Nephron (organoid): ENCODE measurements at regions not wholly inside any gene's neighbourhood (a gene's known extent, or its start where the extent isn't known, plus 50 kb on each side); places are given as distances from the start of the nearest gene placed in this dataset.
A peak's percentile ranks its signal among the peaks of the same experiment; 100 is the strongest.

ENCODE experiments used
- H3K27ac Mint-ChIP-seq, 3 experiments: 2 replicates each; pipeline ENCODE4 v1.8.0; 2020; ENCODE audit warnings: mixed read lengths in 3 of 3, mild to moderate bottlenecking in 2 of 3, moderate library complexity in 1 of 3
- H3K27me3 Mint-ChIP-seq: 2 replicates; pipeline ENCODE4 v1.8.0; 2021; ENCODE audit warnings: low read depth, mild to moderate bottlenecking, moderate library complexity, mixed read lengths
- H3K36me3 Mint-ChIP-seq: 2 replicates; pipeline ENCODE4 v1.8.0; 2020; ENCODE audit warnings: low read depth, mixed read lengths
- H3K4me1 Mint-ChIP-seq: 2 replicates; pipeline ENCODE4 v1.8.0; 2020; ENCODE audit warnings: mixed read lengths
- H3K4me3 Mint-ChIP-seq, 3 experiments: 2 replicates each; pipeline ENCODE4 v1.8.0; 2020; ENCODE audit warnings: mild to moderate bottlenecking in 3 of 3, mixed read lengths in 3 of 3, moderate library complexity in 2 of 3
- H3K9me3 Mint-ChIP-seq: 2 replicates; pipeline ENCODE4 v1.8.0; 2020; ENCODE audit warnings: mixed read lengths
- TF ChIP-seq, protein P1 (sequence below), 3 experiments: fragments of 200-600 bp; sonication (generic); IDR thresholded peaks; one replicate each; pipeline ENCODE4 v1.5.0; 2021; ENCODE audit warnings: antibody characterized with exemption in 3 of 3; ENCODE audit not compliant: unreplicated experiment in 3 of 3

DNA sequence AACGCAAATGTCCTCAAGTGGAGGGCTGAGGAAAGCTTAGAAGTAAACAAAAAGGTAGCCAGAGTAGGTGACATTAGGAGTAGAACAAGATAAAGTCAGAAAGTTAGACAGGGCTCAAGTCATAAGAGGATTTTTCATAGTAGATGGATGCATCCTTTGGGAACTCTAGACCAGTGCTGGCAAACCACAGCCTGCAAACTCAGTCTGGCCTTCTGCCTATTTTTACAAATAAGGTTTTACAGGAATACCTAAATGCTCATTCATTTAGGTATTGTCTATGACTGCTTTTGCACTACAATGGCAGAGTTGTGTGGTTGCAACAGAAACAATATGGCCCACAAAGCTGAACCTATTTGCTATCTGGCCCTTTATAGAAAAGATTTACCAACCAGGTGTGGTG lies 116.0 kb upstream of the HMHB1 start:
- Mint-ChIP-seq H3K9me3 (peaks cover 2% of the 10 kb centered on the region), H3K4me1 (peaks cover 41% of the 10 kb centered on the region), H3K36me3 (no peaks in the 10 kb centered on the region), H3K27ac (peak overlapping the region in 1 of 3 experiments; percentile 11), H3K4me3 (no peak overlapping the region), H3K27me3 (no peaks in the 10 kb centered on the region)
- TF ChIP-seq, protein P1, sequence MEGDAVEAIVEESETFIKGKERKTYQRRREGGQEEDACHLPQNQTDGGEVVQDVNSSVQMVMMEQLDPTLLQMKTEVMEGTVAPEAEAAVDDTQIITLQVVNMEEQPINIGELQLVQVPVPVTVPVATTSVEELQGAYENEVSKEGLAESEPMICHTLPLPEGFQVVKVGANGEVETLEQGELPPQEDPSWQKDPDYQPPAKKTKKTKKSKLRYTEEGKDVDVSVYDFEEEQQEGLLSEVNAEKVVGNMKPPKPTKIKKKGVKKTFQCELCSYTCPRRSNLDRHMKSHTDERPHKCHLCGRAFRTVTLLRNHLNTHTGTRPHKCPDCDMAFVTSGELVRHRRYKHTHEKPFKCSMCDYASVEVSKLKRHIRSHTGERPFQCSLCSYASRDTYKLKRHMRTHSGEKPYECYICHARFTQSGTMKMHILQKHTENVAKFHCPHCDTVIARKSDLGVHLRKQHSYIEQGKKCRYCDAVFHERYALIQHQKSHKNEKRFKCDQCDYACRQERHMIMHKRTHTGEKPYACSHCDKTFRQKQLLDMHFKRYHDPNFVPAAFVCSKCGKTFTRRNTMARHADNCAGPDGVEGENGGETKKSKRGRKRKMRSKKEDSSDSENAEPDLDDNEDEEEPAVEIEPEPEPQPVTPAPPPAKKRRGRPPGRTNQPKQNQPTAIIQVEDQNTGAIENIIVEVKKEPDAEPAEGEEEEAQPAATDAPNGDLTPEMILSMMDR (IDR thresholded peaks at IDR 0.05; ENCODE audit: unreplicated experiment in 3 of 3): no peak

DNA sequence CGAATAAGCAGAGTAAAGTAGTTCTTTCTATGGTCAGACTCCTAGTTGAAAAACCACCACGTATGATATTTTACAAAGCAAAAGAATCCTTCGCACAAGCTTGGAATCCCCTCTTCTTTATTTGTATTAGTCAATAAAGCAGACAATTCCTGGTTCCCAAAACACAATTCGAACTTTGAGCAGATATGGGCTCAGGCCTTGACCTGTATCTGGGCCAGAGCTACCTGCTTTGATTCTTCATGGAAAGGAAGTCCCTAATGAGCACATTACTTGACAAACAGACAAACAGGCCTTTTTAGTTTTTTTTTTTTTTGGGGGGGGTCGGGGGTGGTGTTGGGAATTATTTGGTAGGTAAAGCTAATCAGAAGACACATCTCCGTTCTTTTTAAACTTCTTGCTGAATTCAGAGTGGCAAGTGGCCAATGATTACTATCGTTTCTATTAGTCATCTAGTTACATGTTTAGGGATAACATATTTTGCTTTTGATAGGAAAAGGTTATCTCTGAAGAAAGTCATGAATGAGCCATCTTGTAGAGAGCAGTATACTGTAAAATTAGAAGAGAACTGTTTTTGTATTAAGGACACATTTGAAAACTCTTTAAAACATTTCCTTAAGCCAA lies 116.6 kb upstream of the HMHB1 start:
- TF ChIP-seq, protein P1 (IDR thresholded peaks at IDR 0.05; ENCODE audit: unreplicated experiment in 3 of 3): no peak
- Mint-ChIP-seq H3K27ac (peak overlapping the region; percentile 11 to 86 (median 59)), H3K4me1 (peaks cover 41% of the 10 kb centered on the region), H3K9me3 (peaks cover 7% of the 10 kb centered on the region), H3K36me3 (peaks cover 3% of the 10 kb centered on the region), H3K4me3 (no peak overlapping the region), H3K27me3 (no peaks in the 10 kb centered on the region)

DNA sequence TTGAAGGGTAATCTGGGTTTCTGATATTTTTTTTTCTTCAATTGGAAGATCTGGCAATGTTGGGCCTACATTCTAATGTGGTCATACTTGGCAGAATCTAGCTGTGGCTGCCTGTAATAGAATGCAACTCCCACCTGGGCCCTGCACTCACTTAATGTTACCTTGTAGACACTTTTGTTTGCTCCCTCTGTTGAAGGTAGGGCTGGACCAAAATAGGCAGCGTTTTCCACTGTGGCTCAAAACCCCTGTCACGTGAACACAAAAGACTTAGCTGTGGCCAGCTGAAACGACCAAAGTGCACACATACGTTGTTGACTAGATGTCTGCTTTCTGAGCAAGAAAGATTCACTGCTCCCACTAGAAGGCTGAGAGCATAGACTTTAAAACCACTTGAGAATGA lies 117.6 kb upstream of the HMHB1 start:
- no peaks in the 10 kb centered on the region for H3K27me3 Mint-ChIP-seq
- H3K27ac Mint-ChIP-seq: peak overlapping the region; percentile 59 to 89 (median 86)
- H3K4me3 Mint-ChIP-seq: no peak overlapping the region
- H3K4me1 Mint-ChIP-seq: peaks cover 41% of the 10 kb centered on the region
- H3K36me3 Mint-ChIP-seq: peaks cover 10% of the 10 kb centered on the region
- H3K9me3 Mint-ChIP-seq: peaks cover 14% of the 10 kb centered on the region
- TF ChIP-seq, protein P1 (IDR thresholded peaks at IDR 0.05; ENCODE audit: unreplicated experiment in 3 of 3): no peak

DNA sequence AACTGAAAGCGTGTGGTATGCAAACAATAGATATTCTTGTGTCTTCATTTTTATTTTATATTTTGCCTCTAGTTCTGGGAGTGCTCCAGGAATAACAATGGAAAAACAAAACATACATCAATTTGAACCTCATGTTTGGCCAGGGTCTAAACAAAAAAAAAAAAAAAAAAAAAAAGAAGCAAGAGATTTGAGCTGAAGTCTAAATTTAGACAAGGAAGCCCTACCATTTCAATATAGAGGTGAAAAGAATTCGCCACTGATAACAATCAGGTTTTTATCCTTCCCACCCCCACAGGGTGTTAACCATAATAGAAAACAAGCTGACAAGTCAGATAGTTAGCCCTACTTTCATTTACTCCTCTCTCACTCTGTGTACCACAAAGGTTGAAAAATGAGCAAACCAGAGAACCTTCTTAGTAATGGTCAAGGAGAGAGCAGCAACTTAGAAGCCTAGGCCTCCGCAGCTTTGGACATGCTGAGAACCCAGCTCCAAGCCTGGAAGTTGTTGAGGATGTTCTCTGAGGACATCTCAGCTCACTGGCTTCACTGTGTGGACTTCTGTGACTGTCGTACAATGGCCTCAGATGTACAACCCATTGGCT lies 118.2 kb upstream of the HMHB1 start:
- Mint-ChIP-seq H3K9me3 (peaks cover 14% of the 10 kb centered on the region), H3K4me3 (no peak overlapping the region), H3K4me1 (peaks cover 41% of the 10 kb centered on the region), H3K27me3 (no peaks in the 10 kb centered on the region), H3K36me3 (peaks cover 10% of the 10 kb centered on the region), H3K27ac (peak overlapping the region in 2 of 3 experiments; percentile 86 to 89)
- TF ChIP-seq, protein P1 (IDR thresholded peaks at IDR 0.05; ENCODE audit: unreplicated experiment in 3 of 3): no peak

DNA sequence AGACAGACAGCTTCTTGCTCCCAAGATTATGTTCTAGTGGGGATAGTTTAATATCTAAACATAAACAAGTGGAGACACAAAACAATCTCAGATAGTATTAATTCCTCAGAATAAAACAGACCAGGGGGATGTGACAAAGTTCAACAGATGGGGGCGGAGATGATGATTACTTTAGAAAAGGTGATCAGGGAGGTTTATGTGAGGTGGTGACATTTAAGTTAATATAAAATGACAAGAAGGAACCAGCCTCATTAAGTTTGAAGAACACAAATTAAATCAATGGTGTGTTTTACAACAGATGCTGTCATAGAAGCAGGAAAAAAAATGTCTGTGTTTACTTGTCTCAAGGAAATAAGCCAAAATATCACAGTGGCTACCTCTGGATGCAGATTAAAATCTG lies 119.6 kb upstream of the HMHB1 start:
- peak overlapping the region; percentile 9 to 74 (median 68) for H3K27ac Mint-ChIP-seq
- H3K9me3 Mint-ChIP-seq: peaks cover 17% of the 10 kb centered on the region
- H3K4me3 Mint-ChIP-seq: peak overlapping the region in 1 of 3 experiments; percentile 27
- no peaks in the 10 kb centered on the region for H3K27me3 Mint-ChIP-seq
- TF ChIP-seq, protein P1 (IDR thresholded peaks at IDR 0.05; ENCODE audit: unreplicated experiment in 3 of 3): no peak
- peaks cover 10% of the 10 kb centered on the region for H3K36me3 Mint-ChIP-seq
- H3K4me1 Mint-ChIP-seq: peaks cover 41% of the 10 kb centered on the region

DNA sequence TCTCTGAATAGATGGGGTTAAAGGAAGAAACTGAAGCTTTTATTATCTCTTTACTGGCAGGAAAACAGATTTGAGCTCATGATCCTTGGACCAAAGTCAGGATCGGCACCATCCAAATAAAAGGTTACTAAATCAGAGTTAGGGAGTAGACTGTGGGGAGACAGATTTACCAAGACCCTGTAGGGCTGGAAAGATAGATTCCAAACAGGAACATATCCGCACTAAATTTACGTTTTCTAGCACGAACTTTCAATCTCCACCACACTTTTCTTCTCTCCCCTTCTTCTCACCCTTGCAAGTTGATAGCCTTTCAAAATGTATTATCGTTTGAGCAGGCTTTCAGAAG lies 120.0 kb upstream of the HMHB1 start:
- peak overlapping the region in 1 of 3 experiments; percentile 27 for H3K4me3 Mint-ChIP-seq
- peaks cover 10% of the 10 kb centered on the region for H3K36me3 Mint-ChIP-seq
- H3K9me3 Mint-ChIP-seq: peaks cover 17% of the 10 kb centered on the region
- peak overlapping the region; percentile 9 to 74 (median 68) for H3K27ac Mint-ChIP-seq
- TF ChIP-seq, protein P1 (IDR thresholded peaks at IDR 0.05; ENCODE audit: unreplicated experiment in 3 of 3): no peak
- H3K27me3 Mint-ChIP-seq: no peaks in the 10 kb centered on the region
- H3K4me1 Mint-ChIP-seq: peaks cover 41% of the 10 kb centered on the region
